AG20443 (cell line): ENCODE measurements at regions not wholly inside any gene's neighbourhood (a gene's known extent, or its start where the extent isn't known, plus 50 kb on each side); places are given as distances from the start of the nearest gene placed in this dataset.

ENCODE experiments used
- DNase-seq: peaks from one replicate; pipeline ENCODE4 v3.0.0; 2012; ENCODE audit warnings: low spot score, mixed read lengths

DNA sequence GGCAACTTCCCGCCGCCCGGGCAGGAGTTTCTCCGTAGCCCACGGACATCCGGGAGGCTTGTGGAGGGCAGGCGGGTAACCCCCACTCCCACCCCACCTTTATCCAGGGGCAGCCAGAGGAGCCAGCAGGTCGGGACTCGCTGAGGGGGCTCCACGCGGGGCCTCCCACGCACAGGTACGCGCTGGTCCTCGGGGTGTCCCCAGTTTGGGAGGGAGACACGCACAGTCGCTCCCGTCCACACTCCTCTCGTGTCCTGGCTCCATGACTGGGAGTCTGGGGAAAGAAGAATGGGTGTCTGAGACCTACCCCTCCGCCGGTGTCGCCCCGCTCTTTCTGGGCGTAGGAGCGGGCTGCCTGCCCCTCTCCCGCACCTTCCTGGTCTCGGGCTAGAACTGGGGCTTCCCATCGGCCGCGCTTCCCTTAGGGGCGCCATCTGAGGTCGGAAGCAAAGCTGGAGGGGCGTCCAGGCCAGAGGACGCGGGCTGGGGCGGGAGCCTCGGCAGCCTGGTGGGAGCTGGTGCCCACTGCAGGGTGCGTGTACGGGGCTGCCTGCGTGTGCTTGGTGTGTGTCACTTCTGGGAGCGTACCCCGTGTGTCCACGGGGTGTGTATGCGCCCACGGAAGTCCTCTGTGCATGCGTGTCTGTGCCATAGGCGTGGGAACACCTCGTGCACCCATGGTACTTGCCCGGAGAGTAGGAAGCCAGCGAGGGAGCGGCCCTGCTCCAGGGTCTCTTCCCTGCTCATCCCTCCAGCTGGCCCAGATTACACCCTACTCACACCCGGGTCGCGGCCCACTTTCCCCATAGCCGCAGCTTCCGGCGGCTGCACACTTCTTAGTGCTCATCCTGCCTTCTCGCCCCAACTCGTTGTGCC lies 73.0 kb upstream of the LEP start:
- DNase-seq: no peak

DNA sequence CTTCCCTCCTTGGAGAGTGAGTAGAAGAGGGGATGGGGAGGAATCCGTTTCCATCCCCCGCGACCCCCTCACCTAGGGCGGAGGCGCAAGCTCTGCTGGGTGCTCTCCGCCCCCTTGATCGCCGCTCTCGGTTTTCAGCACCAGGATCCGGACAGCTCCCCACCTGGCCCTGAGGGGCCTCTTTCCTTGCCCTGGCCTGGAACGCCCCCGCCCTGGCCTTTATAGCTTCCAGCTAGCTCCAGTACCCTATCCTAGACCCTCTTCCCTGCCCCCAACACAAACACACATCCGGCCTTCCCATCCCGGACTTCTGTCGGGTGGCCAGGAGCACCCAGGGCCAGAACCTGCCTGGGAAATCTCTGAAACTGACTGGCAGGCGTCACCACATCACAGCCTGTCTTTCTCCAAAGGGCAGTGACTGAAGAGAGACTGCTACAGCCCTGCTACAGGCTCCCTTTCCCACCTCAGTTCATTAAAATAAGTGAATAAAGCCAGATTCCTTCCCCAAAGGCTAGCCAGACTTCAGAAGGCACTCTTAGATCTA lies 72.3 kb upstream of the LEP start:
- peak; percentile 76 for DNase-seq

DNA sequence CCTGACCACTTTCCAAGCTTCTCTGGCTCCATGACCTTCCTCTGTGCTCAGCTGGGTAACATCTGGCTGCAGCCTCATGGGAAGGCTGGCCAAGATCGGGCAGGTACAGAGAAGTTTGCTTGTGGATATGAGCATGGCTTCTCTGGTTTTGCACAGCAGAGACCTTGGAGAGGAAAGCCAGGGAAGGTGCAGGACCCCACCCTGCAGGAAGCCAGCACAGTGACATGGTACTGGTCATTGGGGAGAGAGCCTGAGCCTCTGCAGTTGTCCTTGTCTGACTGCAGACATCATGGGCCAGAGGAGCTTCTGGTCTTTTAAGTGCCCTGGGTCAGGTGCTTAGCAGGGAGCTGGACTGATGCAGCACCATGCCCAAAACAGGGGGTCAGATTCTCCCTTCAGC lies 70.6 kb upstream of the LEP start:
- DNase-seq: no peak

DNA sequence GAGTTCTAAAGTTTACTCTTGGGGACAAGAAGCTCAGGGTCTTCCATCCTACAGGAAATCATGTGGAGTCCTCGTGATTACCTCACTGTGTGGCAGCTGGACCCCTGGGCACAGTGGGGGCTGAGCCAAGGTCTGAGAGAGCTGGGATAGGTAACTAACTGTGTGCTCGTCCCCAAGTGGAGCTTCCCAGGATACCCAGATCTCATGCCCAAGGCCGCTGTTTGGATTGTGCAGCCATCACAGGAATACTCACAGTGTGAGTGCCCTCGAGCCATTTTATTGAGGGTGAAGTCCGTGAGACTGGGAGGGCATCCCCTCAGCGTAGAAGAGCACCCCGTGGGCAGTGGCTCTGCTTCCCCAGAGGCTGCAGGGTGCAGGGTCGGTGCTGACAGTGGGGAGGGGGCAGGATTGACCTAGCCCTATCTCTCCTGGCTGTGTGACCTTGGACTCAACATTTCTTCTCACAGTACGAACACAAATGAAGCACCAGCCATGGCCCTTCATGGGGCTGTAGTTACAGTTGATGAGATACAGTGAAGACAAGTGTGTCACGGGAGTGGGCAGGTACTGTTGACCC lies 69.6 kb upstream of the LEP start:
- no peak for DNase-seq

DNA sequence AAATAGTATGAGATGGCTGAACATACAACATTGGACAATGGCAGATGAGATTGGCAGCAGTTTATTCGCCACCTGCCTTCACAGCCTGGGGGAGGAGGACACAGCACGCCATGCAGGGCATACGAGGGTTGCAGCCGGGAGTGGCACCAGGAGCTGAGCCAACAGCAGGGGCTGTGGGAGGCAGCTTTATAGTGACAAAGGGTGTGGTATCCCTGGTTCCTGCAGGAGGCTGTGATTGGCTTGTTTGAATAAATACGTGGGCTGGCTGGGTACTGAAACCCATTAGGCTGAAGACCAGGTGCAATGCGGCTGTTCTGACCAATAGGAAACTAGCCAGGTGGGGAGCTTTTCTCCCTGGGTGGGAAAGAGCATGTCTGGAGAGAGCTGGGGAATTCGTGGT lies 68.9 kb upstream of the LEP start:
- no peak for DNase-seq

DNA sequence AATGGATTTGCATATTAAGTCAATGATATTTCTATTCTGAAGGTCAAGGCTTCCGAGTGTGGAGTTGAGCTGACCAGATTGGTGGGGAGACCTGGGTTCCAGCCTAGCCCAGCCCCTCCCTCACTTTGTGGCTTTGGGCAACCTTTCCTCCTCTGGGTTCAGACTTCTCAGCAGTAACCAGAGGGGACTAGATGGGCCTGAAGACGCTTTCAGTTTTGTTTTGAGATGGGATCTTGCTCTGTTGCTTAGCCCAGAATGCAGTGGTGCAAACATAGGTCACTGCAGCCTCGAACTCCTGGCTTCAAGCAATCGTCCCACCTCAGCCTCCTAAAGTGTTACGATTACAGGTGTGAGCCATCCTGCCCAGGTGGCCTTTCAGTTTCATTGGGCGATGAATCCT lies 68.1 kb upstream of the LEP start:
- no peak for DNase-seq

DNA sequence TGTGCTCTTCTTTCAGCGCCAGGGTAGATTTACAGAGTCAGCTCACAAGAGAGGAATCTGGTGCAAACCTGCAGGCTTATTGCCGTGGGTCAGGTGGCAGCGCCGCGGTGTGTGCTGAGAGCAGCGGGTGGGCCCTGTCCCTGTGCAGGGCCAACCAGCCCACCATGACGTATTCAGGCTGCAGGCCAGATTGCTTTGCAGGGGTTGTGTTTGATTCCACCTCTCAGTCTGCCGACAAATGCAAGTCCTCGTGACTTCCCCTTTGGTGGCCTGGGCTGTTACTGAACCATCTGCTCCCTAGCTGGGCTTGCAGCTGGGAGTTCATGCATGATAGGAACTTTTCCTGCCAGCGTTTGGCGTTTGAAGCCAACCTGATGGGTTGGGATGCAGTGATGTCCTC lies 66.7 kb upstream of the LEP start:
- DNase-seq: no peak

DNA sequence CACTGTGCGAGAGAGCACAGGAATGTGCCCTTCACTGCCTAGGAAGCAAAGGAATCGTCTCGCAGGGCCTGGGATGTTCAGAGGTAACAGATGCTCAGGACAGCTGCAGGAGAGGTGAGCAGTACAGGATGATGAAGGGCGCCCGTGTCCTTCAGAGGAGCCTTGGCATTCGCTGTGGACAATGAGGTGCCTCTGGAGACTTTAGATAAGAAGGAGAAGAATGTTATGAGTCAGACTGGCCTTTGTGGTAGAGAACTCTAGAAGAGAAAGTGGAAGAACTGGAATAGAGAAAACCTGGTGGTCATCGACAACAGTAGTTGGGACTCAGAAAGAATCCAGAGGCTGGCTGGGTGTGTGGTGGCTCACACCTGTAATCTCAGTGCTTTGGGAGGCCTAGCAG lies 64.4 kb upstream of the LEP start:
- no peak for DNase-seq

DNA sequence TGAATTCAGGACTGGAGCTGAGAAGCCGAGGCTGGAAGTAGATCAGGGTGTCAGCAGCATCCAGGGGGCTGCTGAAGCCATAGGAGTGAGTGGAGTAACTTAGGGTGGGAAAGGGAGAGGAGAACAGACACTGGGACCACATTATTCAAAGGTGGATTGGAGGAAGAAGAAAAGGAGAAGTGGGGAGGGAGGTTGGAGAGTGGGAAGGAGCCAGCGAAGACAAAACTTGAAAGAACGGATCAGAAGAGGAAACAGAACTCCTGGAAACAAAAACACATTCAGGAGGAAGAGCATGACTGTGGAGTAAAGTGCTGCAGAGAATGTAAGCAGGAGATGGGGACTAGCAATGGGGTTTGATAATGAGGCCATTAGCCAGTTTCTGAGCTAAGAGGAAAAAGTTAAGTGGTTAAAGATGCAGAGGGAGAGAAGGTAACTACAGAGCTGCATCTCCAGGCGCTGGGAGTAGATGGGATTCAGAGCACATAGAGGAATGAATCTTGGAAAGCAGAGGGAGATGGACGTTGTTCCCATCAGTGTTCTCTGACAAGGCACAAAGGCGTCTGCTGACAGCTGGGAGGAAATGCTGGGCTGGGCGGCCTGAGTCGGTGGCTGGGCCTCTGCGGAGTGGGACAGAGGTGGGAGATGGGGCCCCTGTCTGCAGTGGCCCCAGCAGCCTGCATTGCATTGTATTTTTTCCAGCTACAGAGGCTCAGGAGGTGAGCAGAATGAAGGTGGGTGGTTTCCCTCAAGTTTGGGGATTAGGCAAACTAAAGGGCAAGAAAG lies 63.1 kb upstream of the LEP start:
- DNase-seq: no peak

DNA sequence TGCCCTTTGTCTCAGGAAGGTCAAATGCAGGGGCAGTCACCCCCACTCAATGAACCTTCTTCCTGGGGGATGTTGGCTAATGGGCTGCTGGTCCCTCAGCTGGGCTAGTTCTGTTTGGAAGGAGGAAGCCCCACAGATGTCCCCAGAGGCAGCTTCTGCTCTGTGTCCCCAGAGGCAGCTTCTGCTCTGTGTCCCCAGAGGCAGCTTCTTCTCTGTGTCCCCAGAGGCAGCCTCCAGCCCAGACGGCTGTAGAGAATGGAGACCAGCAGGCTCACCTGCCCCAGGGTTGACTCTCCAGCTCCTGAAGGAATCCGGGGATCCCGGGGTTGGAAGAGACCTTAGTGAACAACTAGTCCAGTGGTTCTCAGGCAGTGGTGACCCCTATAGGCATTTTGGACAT lies 62.5 kb upstream of the LEP start:
- DNase-seq: no peak

DNA sequence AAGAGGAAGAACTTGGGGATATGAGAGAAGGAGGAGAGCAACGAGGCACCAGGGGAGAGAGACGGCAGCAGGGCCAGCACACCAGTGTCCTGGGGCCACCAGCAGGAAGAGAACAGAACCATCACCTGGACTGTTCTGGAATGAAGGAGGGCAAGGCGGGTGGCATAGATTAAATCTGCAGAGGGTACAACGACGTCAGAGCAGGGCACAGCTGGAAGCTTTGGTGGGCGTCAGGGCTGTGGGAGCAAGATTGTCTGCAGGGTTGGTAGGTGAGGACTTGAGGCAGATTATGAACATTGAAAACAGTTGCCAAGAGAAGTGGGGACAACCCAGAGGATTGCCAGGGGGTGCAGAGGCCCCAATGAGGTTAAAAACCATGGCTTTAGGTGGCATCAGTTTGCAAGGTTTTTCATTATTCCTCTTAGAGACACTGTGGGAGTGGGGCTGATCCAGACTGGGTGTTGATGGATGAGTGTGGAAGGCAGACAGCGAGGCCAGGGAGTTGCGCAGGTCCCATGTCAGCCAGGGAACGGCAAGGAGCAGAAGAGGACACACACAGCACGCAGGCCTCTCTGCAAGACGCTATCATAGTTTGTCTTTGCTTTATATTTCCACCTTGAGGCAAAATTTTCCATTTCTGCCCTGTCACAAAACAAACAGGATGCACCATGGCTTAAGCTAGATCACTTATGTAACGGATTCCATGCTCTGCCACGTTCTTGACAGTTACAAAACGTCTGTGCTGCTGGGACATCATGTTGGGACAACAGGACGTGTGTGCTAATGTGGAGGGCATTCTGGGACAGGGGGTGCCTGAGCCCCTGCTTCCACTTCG lies 52.5 kb upstream of the LEP start:
- DNase-seq: no peak

DNA sequence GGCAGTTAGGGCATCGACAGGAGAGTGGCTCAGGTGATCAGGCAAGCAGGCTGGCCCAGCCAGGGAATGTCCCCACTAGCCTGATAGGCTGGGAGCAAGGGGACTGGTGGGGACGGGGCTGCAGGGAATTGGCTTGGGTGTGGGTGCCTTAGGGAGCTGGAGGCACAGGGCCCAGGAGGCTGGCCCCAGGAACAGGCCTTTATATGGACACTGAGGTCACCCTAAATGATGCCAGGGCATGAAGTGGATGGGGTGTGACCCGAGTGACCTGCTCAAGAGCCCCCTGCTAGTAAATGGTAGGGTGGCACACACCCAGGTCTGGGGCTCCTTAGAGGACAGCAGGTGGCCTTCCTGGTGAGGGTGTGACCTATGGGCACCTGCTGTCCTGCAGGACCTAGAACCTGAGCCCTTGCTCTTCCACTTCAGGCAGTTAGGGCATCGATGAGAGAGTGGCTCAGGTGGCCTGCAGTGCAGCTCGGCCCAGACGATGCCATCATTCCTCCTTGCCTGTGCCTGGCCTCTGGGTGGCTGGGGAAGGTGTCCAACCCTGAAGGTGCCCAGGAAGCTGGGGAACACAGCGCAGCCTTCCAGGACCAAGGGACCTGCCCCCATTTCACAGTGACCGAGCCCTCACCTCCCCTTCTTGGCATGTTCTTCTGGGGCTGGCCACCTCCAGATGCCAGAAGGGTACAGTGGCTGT lies 51.7 kb upstream of the LEP start:
- no peak for DNase-seq

DNA sequence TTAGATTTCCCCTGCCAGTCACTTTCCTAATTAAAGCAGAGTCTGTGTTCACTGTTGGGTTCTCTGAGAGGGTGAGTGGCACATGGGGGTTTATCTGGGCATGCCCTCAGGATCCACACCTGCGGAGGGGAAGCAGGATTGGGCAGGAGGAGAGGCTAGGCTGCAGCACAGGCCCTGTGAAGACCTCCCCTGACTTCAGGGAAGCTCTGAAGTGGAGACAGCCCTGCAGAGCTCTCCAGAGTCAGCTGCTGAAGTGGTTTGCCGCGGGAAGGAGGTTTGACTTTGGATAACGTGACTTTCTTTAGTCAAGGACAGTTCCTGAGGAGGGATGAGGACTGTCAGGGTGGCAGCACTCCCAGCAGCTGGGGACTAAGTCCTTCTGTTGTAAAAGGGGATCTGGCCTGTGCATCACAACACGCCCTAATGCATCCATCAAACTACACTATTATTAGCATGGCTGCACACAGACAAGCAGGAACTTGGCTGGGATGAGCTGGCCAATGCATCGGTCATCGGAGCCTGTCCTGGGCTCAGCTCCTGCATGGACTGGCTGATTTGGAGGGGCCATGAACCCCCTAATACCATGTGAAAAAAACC lies 50.9 kb upstream of the LEP start:
- no peak for DNase-seq

DNA sequence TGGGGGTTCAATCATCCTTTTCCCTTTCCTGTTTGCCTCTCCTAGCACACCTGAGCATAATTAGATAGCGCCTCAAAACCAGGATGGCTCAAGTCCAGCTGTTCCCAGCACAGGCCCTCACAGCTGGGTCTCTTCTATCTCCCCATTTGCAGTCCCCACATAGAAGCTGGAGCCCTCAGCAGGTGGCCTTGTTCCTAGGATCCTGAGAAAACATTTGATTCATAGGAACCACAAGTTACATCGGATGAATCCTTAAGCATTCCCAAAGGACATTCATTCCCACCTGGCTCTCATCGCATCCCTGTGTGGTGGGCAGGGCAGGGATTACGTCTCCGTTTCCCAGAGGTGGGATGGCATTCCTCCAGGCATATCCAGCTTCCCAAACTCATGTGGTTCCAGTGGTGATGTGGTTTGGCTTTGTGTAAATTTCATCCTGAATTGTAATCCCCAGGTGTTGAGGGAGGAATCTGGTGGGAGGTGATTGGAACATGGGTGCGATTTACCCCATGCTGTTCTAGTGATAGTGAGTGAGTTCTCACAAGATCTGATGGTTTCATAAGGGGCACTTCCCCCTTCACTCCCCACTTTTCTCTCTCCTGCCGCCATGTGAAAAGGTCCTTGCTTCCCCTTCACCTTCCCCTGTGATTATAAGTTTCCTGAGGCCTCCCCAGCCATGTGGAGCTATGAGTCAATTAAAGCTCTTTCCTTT lies 49.8 kb upstream of the LEP start:
- no peak for DNase-seq
